ENCODE measurements at regions not wholly inside any gene's neighbourhood (a gene's known extent, or its start where the extent isn't known, plus 50 kb on each side); places are given as distances from the start of the nearest gene placed in this dataset.

- TF ChIP-seq CTCF (IDR thresholded peaks at IDR 0.05), result no peak
- no peak for DNase-seq (ENCODE audit: extremely low spot score, unreplicated experiment)
- Mint-ChIP-seq H3K4me3 (ENCODE audit: unreplicated experiment) (no peak overlapping the region), H3K36me3 (ENCODE audit: unreplicated experiment) (no peaks in the 10 kb centered on the region), H3K9me3 (ENCODE audit: unreplicated experiment) (peaks cover 4% of the 10 kb centered on the region), H3K4me1 (ENCODE audit: unreplicated experiment) (no peaks in the 10 kb centered on the region), H3K27ac (ENCODE audit: unreplicated experiment) (no peak overlapping the region), H3K27me3 (ENCODE audit: unreplicated experiment) (no peaks in the 10 kb centered on the region)
Measured at GRCh38 chr4:136036744-136037143, 1495.5 kb downstream of the PCDH18 start.

GRCh38 chr4:136032391-136032790, 1499.9 kb downstream of the PCDH18 start:
- no peaks in the 10 kb centered on the region for H3K27me3 Mint-ChIP-seq (ENCODE audit: unreplicated experiment)
- no peak overlapping the region for H3K27ac Mint-ChIP-seq (ENCODE audit: unreplicated experiment)

GRCh38 chr4:136025540-136025939, 1506.8 kb downstream of the PCDH18 start:
- peaks cover 22% of the 10 kb centered on the region for H3K9me3 Mint-ChIP-seq (ENCODE audit: unreplicated experiment)
- H3K4me1 Mint-ChIP-seq (ENCODE audit: unreplicated experiment), result no peaks in the 10 kb centered on the region
- TF ChIP-seq CTCF (IDR thresholded peaks at IDR 0.05), result no peak
- no peak overlapping the region for H3K4me3 Mint-ChIP-seq (ENCODE audit: unreplicated experiment)
- DNase-seq (ENCODE audit: extremely low spot score, unreplicated experiment), result no peak
- H3K27me3 Mint-ChIP-seq (ENCODE audit: unreplicated experiment), result no peaks in the 10 kb centered on the region
- H3K27ac Mint-ChIP-seq (ENCODE audit: unreplicated experiment), result no peak overlapping the region
- H3K36me3 Mint-ChIP-seq (ENCODE audit: unreplicated experiment), result no peaks in the 10 kb centered on the region

More at GRCh38 chr4:136032391-136032790, 1499.9 kb downstream of the PCDH18 start:
- Mint-ChIP-seq H3K36me3 (ENCODE audit: unreplicated experiment) (no peaks in the 10 kb centered on the region), H3K4me1 (ENCODE audit: unreplicated experiment) (no peaks in the 10 kb centered on the region), H3K9me3 (ENCODE audit: unreplicated experiment) (peaks cover 4% of the 10 kb centered on the region), H3K4me3 (ENCODE audit: unreplicated experiment) (no peak overlapping the region)
- TF ChIP-seq CTCF (IDR thresholded peaks at IDR 0.05), result no peak
- no peak for DNase-seq (ENCODE audit: extremely low spot score, unreplicated experiment)

GRCh38 chr4:136017556-136017955, 1514.7 kb downstream of the PCDH18 start:
- Mint-ChIP-seq H3K27ac (ENCODE audit: unreplicated experiment) (no peak overlapping the region), H3K9me3 (ENCODE audit: unreplicated experiment) (peaks cover 5% of the 10 kb centered on the region), H3K4me3 (ENCODE audit: unreplicated experiment) (no peak overlapping the region), H3K27me3 (ENCODE audit: unreplicated experiment) (no peaks in the 10 kb centered on the region), H3K4me1 (ENCODE audit: unreplicated experiment) (no peaks in the 10 kb centered on the region), H3K36me3 (ENCODE audit: unreplicated experiment) (no peaks in the 10 kb centered on the region)
- no peak for TF ChIP-seq CTCF (IDR thresholded peaks at IDR 0.05)
- no peak for DNase-seq (ENCODE audit: extremely low spot score, unreplicated experiment)

GRCh38 chr4:136012220-136012619, 1520.1 kb downstream of the PCDH18 start:
- no peaks in the 10 kb centered on the region for H3K27me3 Mint-ChIP-seq (ENCODE audit: unreplicated experiment)
- no peak for TF ChIP-seq CTCF (IDR thresholded peaks at IDR 0.05)
- H3K36me3 Mint-ChIP-seq (ENCODE audit: unreplicated experiment), result no peaks in the 10 kb centered on the region
- no peaks in the 10 kb centered on the region for H3K9me3 Mint-ChIP-seq (ENCODE audit: unreplicated experiment)
- H3K4me1 Mint-ChIP-seq (ENCODE audit: unreplicated experiment), result no peaks in the 10 kb centered on the region
- no peak for DNase-seq (ENCODE audit: extremely low spot score, unreplicated experiment)
- H3K27ac Mint-ChIP-seq (ENCODE audit: unreplicated experiment), result no peak overlapping the region
- no peak overlapping the region for H3K4me3 Mint-ChIP-seq (ENCODE audit: unreplicated experiment)
